ENCODE measurements at regions not wholly inside any gene's neighbourhood (a gene's known extent, or its start where the extent isn't known, plus 50 kb on each side); places are given as distances from the start of the nearest gene placed in this dataset.

- TF ChIP-seq CTCF (IDR thresholded peaks at IDR 0.05) = no peak
- TF ChIP-seq POLR2A (IDR thresholded peaks at IDR 0.05) = no peak
- no peak for TF ChIP-seq EP300 (IDR thresholded peaks at IDR 0.05)
Measured at GRCh38 chr10:3399756-3400155, 227.2 kb upstream of the PITRM1 start.

Measured in stomach (tissue), 4 donors.